Fibroblast of skin of left quadriceps (primary cell): ENCODE measurements at regions not wholly inside any gene's neighbourhood (a gene's known extent, or its start where the extent isn't known, plus 50 kb on each side); places are given as distances from the start of the nearest gene placed in this dataset.
A peak's percentile ranks its signal among the peaks of the same experiment; 100 is the strongest.

Experiments used
- DNase-seq, 2 experiments: peaks; one replicate each; pipeline ENCODE4 v3.0.0-alpha.2; 2013; ENCODE audit warnings: low read depth in 2 of 2

DNA sequence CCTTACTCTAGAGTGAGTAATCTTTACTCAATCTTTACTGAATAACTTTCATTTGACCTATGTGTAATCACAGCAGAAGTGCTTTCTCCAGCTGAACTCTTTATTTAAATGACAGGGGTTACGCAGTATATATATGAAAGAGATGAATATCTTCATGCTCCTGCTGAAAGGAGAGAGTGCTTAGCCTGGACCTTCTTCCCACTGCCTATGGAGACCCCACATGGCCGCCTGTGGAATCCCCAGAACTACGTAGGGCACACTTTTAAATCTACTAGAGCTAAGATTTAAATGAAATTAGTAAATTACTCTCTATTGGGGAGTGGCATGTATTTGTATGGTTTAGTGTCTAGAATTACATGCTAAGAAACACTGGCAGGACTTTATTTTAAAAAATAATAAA, 391.2 kb downstream of the ANKRD50 start:
- no peak for DNase-seq

DNA sequence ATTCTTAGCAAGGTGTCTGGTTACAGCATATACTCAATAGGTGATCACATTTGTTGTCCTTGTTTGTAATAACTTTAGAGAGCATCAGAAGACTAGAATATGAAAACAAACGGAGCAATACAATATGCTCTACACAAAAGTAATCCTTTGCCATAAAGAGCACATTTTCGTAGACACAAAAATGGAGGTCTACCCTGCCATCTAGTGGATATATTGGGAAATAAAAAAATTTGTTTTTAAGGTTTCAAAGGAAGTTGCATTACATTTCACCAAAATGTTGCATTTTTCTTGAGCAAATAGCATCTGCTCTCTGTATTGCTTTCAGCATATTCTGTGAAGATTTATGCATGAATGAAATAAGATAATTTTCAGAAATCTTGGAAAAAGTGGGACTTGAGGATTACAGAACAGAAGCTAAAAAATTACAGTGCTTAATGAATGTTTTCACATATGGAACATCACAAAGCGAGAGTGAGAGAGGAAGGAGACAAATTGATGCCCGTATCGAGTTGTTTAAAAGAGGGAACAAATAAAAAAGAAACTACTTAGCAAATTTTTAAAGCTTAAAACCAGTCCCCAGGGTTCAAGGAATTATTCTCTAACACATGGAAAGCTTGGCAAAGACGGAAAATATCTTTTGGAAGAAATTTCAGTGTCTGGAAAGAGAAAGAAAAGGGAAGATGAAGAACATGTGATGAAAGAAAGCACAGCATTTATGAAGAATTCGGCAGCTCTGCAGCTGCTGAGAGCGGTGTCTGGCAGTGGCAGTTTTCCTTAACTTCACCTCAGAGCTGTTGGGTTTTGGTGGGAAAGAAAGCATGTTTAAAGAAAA, 390.1 kb downstream of the ANKRD50 start:
- DNase-seq, result peak in 1 of 2 experiments; percentile 25

DNA sequence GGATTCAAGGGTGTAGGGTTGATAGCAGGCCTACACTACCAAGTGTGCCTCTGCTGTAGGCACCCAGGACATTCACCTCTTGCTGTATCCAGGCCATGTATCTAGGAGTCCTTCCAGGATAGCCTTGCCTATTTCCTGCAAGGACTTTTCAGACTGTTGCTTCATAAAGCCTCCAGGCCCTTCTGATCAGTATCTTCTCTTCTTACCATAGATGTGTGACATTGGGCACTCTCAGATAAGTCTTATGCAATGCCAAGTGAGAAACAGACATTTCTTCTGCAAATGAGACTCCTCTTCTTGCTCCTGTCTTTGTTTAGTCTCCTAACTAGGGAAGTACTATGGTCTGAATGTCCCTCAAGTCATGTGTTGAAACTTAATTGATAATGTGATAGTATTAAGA, 386.8 kb downstream of the ANKRD50 start:
- DNase-seq, result no peak

DNA sequence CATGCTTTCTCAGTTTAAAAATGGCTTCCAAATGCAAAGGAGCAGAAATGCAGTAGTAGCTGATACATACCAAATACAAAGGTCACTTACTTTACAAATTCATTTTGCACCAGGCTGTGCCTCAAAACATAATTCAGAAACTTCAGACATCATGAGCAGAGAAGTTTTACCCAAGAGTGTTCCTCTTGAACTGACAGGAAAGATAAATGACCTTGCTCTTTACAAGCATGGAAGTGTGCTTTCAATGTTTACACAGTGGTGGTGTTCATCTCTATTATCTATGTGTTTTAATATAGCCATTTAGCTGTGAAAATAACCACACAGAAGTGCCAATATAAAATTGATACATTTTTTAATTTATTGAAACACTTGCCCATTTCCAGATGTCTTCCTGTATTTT, 383.4 kb downstream of the ANKRD50 start:
- DNase-seq, result no peak

DNA sequence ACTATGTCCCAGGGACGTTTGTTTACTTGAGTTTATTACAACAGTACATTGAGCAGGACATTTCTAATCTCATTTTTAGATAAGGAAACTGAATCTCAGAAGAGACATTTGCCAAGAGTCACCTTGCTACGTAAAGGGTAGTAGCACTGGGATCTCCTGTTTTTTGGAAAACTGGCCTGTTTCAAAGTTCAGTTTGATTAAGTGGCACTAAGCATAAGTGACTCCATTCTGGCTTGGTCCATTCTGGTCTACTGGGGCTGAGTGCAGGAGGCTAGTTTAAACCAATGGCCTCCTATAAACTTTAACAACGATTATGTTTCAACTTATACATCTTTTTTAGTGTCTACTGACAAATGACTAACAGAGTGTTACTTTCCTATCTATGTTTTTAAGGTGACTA, 382.5 kb downstream of the ANKRD50 start:
- DNase-seq, result no peak

DNA sequence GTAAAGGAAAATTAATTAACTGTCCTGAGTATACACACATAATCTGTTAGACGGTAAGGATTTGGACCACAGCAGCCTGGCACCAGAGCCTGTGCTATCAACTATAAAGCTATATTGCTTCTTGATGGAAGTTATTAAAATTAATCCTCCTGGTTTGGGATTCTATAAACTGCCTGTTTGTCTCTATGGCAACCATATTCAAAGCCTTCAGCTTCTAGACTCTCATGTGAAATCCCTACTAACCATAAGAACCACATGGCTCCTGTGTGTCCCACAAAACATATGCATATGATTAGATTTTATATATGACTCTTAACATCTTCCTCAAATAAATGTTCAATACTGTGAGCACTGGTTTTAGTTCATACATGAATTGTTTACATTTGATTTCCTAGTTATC, 380.8 kb downstream of the ANKRD50 start:
- DNase-seq, result no peak

DNA sequence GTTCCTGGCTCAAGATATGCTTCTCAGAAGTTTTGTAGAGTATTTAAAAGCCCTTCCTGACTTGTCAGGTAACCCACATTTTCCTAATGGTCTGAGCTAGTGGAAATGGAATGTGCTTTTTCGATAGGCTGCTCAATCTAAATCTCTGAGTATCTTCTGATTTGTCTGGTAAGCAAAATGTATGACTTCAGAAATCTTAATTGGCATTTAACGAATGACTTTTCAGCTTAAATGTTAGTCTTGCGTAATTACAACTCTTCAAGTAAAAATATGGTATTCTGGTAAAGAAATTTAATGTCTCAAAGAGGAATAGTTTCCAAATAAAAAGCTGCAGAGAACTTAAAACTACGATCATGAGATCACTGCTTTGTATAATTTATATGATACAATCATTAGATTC, 379.1 kb downstream of the ANKRD50 start:
- no peak for DNase-seq

DNA sequence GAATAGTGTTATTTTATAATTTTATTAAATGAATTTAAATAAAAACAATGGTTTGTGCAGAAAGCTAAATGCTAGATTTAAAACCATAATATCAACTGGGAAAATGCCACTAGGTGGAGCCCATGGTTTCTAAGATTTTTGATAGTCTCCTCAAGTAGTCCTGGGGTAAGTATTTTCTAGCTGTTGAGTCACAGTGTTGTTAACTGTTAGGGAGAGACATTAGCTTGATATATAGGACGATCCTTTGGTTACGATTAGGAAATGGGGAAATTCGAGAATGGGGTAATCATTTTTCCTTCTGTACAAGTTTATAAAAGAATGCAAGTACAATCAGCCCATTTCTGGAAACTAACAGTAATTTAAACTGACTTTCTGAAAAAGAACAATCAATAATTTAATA, 378.4 kb downstream of the ANKRD50 start:
- DNase-seq, result peak; percentile 87 to 88

DNA sequence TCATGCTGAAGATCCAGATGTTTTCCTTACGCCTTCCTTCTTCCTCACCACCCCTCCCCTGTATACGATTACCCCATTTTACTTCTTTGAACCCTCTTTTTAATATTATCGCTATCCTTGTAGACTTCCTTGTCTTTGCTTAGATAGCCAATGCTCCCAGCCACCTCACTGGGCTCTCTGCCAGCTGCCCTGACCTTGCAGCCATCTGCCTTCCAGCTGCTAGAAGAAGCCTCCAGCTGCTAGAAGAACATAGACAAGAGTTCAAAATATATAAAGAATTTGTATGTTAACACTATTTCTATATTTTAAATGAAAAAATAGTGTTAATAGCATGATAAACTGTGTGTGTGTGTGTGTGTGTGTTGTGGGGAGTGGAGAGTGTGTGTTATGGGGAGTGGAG, 374.7 kb downstream of the ANKRD50 start:
- DNase-seq, result no peak

DNA sequence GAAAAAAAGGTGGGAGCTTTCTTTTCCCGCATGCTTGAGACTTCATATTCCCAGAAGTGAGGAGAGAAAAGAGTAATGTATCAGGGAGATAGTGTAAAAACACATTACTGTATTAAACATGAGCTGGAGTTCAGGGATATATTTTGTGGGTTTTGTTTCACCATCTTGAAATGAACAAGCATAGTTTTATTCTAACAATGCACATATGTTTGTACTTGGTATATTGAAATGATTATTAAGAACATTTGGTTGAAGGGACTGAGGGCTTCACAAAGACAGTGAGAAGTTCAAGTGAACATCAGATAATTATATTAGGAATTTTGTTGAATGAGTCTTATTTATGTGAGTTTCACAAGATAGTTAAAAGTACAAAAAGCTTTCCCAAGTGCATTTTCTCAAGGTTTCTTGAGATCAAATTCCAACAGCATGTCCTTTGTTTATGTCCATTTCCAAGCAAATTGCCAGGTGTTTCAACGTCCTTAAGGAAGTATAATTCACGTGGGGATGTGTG, 368.8 kb downstream of the ANKRD50 start:
- DNase-seq, result peak; percentile 75 to 76

DNA sequence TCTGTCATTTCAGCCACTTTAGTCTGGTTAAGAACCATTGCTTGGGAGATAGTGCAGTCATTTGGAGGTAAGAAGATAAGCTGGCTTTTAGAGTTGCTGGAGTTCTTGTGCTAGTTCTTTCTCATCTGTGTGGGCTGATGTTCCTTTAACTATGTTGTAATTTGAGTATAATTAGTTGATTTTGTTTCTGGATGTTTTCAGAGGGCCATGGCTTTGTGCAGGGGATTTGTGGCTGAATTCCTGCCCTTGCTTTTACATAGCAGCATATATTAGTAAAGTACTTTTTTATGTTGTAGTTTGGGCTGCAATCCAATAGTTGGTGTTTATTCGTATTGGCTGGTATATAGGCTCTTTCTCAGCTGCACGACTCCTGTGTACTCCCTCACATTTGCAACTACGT, 339.6 kb downstream of the ANKRD50 start:
- DNase-seq, result no peak

DNA sequence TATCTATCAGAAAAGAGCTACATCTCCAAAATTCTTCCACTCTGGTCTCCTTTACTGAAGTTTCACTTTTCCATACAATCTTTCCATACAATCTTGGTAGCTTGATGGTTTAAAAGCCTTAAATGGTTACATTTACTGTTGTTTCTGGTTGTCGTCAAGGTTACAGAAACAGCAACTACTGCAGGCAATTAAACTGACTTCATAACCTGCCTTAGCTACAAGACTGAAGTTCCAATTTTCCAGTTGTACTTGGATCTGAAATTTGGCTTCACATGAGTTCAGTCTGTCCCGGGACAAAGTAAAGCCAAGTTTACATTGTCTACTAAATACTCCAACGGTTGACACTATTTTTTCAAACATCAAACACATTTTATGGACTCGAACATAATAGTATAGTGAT, 326.4 kb downstream of the ANKRD50 start:
- no peak for DNase-seq

DNA sequence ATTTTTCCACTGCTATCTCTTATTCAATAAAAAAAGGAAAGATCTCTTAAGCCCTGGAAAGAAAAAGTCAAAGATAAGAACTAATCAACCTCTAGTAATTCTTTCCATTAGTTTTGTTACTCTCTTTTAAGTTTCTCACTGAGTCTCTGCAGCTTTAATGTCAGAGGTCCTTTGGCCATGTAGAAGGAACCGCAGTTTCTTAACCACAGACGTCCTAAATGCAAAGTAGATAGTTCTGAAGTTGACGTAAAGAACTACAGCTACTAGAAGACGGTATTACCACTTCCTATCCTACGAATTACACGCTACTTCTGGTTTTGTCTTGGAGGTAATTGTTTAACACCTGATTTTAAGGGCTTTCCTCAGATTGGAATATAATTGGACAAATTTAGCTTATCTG, 325.9 kb downstream of the ANKRD50 start:
- DNase-seq, result no peak

DNA sequence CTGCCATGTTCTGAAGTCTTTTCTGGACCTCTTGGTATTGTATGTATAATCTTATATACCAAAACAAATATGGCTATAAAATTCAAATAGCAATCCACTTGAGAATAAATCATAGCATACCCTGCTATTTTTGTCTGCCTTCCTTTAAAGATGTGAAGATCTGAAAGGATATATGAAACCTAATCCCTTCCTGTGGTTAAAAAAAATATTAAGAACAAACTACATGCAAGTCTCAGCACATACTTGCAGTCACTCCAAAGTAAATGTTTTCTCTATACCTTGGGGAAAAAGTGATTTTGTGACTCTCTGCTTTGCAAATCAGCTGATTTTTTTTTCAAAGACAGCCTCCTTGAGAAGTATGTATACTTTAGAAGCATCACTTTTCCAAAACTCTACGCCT, 322.9 kb downstream of the ANKRD50 start:
- DNase-seq, result no peak

DNA sequence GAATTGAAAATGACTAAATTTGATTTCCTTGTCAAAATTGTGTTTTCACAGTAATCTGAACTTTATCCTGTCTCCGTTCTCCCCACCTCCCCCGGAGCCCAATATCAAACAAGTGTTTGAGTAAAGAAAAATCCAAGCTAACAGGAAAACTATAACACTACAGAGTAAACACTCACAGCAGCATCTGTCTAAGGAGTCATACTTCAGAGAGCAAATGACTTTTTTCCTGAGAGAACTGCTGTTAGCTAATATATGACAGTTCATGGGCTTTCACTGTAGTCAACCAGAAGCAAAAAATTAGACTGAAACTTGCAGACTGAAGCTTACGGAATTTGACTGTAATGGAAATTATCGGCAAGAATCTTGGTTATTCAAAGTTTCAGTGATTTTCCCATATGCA, 321.7 kb downstream of the ANKRD50 start:
- no peak for DNase-seq

DNA sequence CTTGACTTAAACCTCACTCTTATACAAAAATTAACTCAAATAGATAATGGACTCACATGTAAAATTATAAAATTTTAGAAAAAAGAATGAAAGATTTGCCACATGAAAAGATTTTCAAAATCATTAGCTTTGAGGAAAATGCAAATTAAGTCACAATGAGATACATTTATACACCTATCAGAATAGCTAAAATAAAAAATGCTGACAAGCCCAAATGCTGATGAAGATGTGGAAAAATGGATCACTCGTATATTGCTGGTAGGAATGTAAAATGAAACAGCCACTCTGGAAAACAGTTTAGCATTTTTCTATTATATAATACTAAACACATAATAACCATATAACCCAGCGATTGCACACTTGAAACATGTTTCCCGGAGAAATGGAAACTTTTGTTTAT, 316.2 kb downstream of the ANKRD50 start:
- DNase-seq, result no peak

DNA sequence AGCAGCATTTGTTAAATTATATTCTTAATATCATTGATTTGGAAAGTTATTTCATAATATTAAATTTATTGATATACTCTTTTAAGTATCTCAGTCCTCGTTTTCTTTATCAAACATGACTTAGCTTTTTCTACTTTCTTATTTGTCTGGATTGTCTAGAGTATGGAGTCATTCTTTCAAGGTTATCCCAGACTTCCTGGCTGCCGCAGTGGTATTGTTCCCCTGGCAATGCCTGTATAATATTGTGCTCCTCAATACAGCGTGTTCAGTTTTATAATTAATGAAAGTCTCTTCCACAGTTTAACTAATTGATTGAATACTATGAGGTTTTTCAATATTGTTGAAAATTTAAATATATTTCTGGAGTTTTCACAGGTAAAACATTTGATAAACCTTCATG, 310.9 kb downstream of the ANKRD50 start:
- DNase-seq, result no peak

DNA sequence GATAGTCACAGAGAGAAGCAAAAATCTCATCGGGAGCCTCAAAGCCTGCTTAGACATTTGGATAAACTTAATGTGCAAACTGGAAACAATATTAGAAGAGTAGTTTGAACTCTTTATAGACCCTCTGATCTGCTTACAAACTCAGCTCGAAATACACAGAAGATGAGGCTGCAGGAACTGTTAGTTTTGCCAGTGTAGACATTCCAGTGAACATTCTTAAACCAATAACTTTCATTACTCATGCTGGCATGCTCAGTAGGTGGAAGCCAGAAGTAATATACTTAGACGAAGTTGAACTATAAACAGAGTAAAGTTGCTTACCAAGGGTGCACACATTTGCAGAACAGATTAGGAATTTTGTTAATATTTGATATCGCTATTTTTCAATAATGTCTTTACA, 303.5 kb downstream of the ANKRD50 start:
- DNase-seq, result no peak

DNA sequence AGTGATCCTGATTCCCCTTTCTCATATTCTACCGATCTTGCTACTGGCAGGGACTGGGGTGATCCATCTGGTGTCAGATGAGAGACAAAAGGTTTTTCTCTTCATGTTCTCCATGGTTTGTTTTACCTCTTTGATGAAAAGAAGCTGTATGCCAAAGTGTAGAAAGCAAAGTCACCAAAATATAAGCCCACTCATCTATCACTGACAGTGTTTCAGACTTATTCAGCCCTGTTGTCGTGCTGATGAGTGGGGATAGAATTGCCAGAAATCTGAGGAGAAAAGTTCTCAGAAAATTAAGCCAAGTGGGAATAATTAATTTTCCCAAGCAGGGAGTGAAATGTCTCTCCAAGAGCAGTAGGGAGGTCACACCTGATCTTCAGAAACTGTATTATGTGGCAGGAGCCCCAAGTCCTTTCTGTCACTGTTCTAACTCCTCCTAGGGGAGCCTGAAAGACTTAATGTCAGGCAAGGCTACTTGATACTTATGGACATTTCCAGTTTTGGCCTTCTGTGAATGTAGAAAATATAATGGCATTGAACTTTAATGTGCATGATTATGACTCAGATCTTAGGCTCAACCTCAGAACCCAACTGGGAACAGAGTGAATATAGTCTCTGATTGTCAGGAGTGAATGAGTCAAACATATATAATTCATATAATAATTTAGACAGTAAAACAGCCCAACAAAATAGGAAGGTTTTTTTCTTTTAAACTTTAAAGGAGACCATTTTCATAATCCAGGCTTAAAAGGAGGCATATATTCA, 298.1 kb downstream of the ANKRD50 start:
- no peak for DNase-seq

DNA sequence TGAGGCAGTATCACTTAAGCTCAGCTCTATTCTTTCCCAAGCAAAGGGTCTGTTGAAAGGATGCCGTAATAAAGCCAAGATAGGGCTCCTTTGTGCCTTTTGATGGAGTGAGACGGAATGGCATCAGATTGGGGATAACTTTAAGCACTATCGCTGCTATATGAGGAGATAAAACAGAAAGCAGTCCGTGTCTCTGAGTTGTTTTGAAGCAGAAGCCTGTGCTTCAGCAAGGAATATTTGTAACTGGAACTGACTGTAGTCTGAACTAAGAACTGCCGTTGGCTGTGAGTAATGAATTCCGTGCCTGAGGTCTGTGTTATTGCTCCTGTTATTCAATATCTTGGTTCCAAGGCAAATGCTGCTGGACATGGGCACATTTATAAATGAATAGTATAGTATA, 297.4 kb downstream of the ANKRD50 start:
- no peak for DNase-seq

DNA sequence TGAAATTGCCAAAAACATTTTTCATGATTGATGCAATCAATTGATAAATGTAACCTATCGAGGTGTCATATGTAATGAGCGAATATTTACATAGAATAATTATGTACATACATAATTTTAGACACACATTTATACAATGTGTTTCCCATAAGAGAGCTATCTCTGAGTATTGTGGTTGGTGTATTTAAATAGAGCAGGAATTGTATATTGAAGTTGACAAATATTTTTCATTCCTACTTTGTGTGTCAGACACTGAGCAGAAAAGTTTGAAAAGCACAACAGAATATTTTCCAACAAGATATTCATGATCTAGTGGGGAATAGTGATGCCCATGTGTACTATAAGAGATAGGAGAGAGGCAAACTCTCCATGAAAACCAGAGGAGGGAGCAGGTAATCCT, 295.2 kb downstream of the ANKRD50 start:
- DNase-seq, result no peak

DNA sequence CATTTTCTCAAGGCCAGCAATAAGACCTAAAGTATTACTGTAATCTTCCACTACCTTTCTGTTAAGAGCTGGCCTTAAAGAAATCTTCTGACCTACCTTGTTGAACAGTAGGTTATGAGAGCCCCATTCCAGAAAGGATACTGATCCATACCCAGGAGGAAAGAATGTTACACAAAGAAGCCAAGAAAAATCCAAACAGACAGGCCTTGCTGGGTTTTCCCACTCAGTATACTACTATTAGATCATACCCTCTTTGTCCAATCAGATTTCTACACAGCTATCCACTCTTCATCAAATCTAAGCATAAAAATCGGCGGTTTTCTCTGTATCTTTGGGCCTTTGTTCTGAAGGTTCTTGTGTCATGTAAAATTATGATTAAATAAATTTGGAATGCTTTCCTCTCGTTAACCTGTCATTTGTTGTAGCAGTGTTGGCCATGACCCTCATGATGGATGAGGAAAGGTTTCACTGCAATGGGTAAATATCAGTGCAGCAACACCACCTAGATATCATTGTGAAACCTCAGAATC, 292.3 kb downstream of the ANKRD50 start:
- no peak for DNase-seq

DNA sequence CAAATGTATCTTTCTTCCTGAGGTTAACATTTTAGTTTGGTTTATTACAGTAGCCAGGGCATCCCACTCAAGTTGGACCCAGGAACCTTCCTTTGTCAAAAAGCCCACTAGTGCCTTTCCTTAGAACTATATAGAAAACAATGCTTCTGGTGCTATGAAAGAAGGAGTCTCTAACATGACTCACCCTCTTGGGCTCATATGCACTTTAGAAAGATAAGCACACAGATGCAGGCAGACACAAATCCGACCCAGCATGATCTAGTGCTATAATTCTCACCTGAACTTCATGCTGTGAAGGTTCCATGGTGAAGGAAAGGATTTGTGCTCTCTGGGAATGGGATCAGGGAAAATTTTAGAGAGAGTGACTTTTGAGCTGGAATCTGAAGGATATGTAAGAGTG, 289.4 kb downstream of the ANKRD50 start:
- DNase-seq, result no peak
